OCI-LY7 (cell line): ENCODE measurements at regions not wholly inside any gene's neighbourhood (a gene's known extent, or its start where the extent isn't known, plus 50 kb on each side); places are given as distances from the start of the nearest gene placed in this dataset.

Experiments
- EZH2phosphoT487 ChIP-seq: fragments of 200-600 bp; sonication (generic); IDR thresholded peaks from 2 replicates; pipeline ENCODE4 v1.6.1; 2018; ENCODE audit warnings: low read depth, borderline replicate concordance, mild to moderate bottlenecking, mixed run types, antibody characterized with exemption, low read length, moderate library complexity, mixed read lengths
- TF ChIP-seq, protein P1 (sequence below): fragments of 200-600 bp; sonication (generic); conservative IDR thresholded peaks from 2 replicates; pipeline ENCODE4 v1.5.1; 2014; ENCODE audit warnings: mild to moderate bottlenecking, antibody characterized with exemption, low read length, moderate library complexity, mixed read lengths

DNA sequence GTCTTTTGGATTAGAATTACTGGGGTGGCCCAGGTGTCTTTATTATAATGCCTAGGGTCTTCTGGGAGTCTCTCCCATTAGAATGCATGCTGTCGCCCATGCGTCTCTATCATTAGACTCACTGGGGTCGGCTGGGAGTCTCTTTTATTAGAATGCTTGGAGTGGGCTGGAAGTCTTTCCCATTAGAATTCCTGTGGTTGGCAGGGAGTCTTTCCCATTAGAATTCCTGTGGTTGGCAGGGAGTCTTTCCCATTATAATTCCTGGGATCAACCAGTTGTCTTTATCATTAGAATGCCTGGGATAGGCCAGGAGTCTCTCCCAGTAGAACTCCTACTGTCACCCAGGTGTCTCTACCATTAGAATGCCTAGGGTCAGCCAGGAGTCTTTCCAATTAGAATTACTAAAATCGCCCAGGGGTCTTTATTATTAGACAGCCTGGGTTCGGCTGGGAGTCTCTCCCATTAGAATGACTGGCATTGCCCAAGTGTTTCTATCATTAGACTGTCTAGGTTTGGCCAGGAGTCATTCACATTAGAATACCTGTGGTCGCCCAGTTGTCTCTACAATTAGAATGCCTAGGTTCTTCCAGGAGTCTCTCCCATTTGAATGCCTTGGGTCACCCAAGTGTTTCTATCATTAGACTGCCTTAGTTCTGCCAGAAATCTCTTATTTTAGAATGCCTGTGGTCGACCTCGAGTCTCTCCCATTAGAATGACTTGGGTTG lies 1558.5 kb downstream of the UQCRFS1 start:
- no peak for TF ChIP-seq EZH2phosphoT487
- TF ChIP-seq, protein P1, sequence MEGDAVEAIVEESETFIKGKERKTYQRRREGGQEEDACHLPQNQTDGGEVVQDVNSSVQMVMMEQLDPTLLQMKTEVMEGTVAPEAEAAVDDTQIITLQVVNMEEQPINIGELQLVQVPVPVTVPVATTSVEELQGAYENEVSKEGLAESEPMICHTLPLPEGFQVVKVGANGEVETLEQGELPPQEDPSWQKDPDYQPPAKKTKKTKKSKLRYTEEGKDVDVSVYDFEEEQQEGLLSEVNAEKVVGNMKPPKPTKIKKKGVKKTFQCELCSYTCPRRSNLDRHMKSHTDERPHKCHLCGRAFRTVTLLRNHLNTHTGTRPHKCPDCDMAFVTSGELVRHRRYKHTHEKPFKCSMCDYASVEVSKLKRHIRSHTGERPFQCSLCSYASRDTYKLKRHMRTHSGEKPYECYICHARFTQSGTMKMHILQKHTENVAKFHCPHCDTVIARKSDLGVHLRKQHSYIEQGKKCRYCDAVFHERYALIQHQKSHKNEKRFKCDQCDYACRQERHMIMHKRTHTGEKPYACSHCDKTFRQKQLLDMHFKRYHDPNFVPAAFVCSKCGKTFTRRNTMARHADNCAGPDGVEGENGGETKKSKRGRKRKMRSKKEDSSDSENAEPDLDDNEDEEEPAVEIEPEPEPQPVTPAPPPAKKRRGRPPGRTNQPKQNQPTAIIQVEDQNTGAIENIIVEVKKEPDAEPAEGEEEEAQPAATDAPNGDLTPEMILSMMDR, result no peak
